ENCODE measurements at regions not wholly inside any gene's neighbourhood (a gene's known extent, or its start where the extent isn't known, plus 50 kb on each side); places are given as distances from the start of the nearest gene placed in this dataset.

GRCh38 chr18:2219706-2220105, 351.6 kb downstream of the METTL4 start:
- no peak for DNase-seq (ENCODE audit: low read depth)
- TF ChIP-seq CTCF (IDR thresholded peaks at IDR 0.05; ENCODE audit: insufficient read depth, low read depth, low read length, missing control alignments): no peak
- H3K4me3 ChIP-seq (ENCODE audit: low read length): no peak overlapping the region

GRCh38 chr18:2222270-2223185, 348.8 kb downstream of the METTL4 start:
- H3K4me3 ChIP-seq (ENCODE audit: low read length): no peak overlapping the region
- peak; percentile 74 for DNase-seq (ENCODE audit: low read depth)
- TF ChIP-seq CTCF (IDR thresholded peaks at IDR 0.05; ENCODE audit: insufficient read depth, low read depth, low read length, missing control alignments): no peak

- peak overlapping the region; percentile 26 for H3K4me3 ChIP-seq (ENCODE audit: low read length)
Measured at GRCh38 chr18:2223449-2223848, 347.9 kb downstream of the METTL4 start.

GRCh38 chr18:2223849-2224248, 347.5 kb downstream of the METTL4 start:
- peak; percentile 65 for DNase-seq (ENCODE audit: low read depth)
- H3K4me3 ChIP-seq (ENCODE audit: low read length): peak overlapping the region; percentile 26
- peak; percentile 72 for TF ChIP-seq CTCF (IDR thresholded peaks at IDR 0.05; ENCODE audit: insufficient read depth, low read depth, low read length, missing control alignments)

More at GRCh38 chr18:2223449-2223848, 347.9 kb downstream of the METTL4 start:
- peak; percentile 17 for DNase-seq (ENCODE audit: low read depth)
- no peak for TF ChIP-seq CTCF (IDR thresholded peaks at IDR 0.05; ENCODE audit: insufficient read depth, low read depth, low read length, missing control alignments)

GRCh38 chr18:2236232-2236631, 335.1 kb downstream of the METTL4 start:
- no peak overlapping the region for H3K4me3 ChIP-seq (ENCODE audit: low read length)
- DNase-seq (ENCODE audit: low read depth): no peak
- no peak for TF ChIP-seq CTCF (IDR thresholded peaks at IDR 0.05; ENCODE audit: insufficient read depth, low read depth, low read length, missing control alignments)

GRCh38 chr18:2237706-2238105, 333.6 kb downstream of the METTL4 start:
- no peak for TF ChIP-seq CTCF (IDR thresholded peaks at IDR 0.05; ENCODE audit: insufficient read depth, low read depth, low read length, missing control alignments)
- H3K4me3 ChIP-seq (ENCODE audit: low read length): no peak overlapping the region
- no peak for DNase-seq (ENCODE audit: low read depth)

GRCh38 chr18:2240311-2240705, 331.0 kb downstream of the METTL4 start:
- no peak for TF ChIP-seq CTCF (IDR thresholded peaks at IDR 0.05; ENCODE audit: insufficient read depth, low read depth, low read length, missing control alignments)
- no peak for DNase-seq (ENCODE audit: low read depth)
- no peak overlapping the region for H3K4me3 ChIP-seq (ENCODE audit: low read length)
